ENCODE measurements at regions not wholly inside any gene's neighbourhood (a gene's known extent, or its start where the extent isn't known, plus 50 kb on each side); places are given as distances from the start of the nearest gene placed in this dataset.

DNA sequence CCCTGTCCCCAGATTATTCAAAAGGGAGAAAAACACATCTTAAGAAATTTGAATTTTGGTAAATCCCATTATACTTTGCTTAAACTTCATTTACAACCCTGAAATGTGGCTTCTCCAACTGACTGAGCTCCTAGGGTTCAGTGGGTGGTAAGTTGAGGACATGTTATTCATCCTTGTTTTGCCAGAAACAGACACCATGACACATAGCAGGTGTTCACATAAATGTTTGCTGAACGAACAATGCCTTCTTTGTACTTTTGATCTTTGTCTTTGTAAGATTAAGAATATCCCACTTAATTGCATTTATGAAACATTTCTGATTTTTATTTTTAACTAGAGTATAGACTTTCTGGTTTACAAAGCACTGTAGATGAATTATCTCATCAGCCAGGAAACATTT is 209.7 kb downstream of the GPAM start (continued):
- TF ChIP-seq FOXK1 (CRISPR knock-in tag; IDR thresholded peaks at IDR 0.05), result no peak
- TF ChIP-seq E2F1 (CRISPR knock-in tag; IDR thresholded peaks at IDR 0.05), result no peak
- no peak for TF ChIP-seq NFYB (CRISPR knock-in tag; conservative IDR thresholded peaks at IDR 0.05; ENCODE audit: low read depth)
- no peak for TF ChIP-seq CREB1 (CRISPR knock-in tag; IDR thresholded peaks at IDR 0.05)
- no peak for TF ChIP-seq ZNF232 (CRISPR knock-in tag; IDR thresholded peaks at IDR 0.05)
- TF ChIP-seq NR1H2 (CRISPR knock-in tag; IDR thresholded peaks at IDR 0.05), result no peak
- TF ChIP-seq PRRX2 (CRISPR knock-in tag; IDR thresholded peaks at IDR 0.05), result no peak
- no peak for TF ChIP-seq USF2 (CRISPR knock-in tag; IDR thresholded peaks at IDR 0.05)
- no peak for TF ChIP-seq ZNF317 (CRISPR knock-in tag; IDR thresholded peaks at IDR 0.05; ENCODE audit: borderline replicate concordance, low read depth)
- no peak for TF ChIP-seq TEAD4 (CRISPR knock-in tag; IDR thresholded peaks at IDR 0.05)
- TF ChIP-seq SMAD3 (CRISPR knock-in tag; IDR thresholded peaks at IDR 0.05; ENCODE audit: borderline replicate concordance), result no peak

GRCh38 chr10:111974325-111974724 is 209.2 kb downstream of the GPAM start:
- Mint-ChIP-seq H3K27me3 (ENCODE audit: low read depth) (no peaks in the 10 kb centered on the region), H3K36me3 (no peaks in the 10 kb centered on the region), H3K4me3 (no peak overlapping the region), H3K4me1 (no peaks in the 10 kb centered on the region), H3K27ac (no peak overlapping the region), H3K9me3 (peaks cover 4% of the 10 kb centered on the region; the same call in 1 of the 2 replicates)
- TF ChIP-seq ETV6 (CRISPR knock-in tag; IDR thresholded peaks at IDR 0.05) (no peak), ZNF219 (CRISPR knock-in tag; IDR thresholded peaks at IDR 0.05; ENCODE audit: borderline replicate concordance) (no peak), GRHL2 (CRISPR knock-in tag; IDR thresholded peaks at IDR 0.05; ENCODE audit: insufficient replicate concordance, severe bottlenecking) (no peak), GABPB1 (CRISPR knock-in tag; IDR thresholded peaks at IDR 0.05) (no peak), ARID4B (CRISPR knock-in tag; IDR thresholded peaks at IDR 0.05; ENCODE audit: borderline replicate concordance) (no peak), CBFB (CRISPR knock-in tag; IDR thresholded peaks at IDR 0.05; ENCODE audit: low read depth) (no peak), ZMAT4 (CRISPR knock-in tag; IDR thresholded peaks at IDR 0.05) (no peak), TEAD1 (CRISPR knock-in tag; IDR thresholded peaks at IDR 0.05) (no peak), ESRRA (CRISPR knock-in tag; IDR thresholded peaks at IDR 0.05; ENCODE audit: borderline replicate concordance) (no peak), HMGA2 (CRISPR knock-in tag; IDR thresholded peaks at IDR 0.05) (no peak), TEAD4 (CRISPR knock-in tag; IDR thresholded peaks at IDR 0.05) (no peak), ZNF423 (CRISPR knock-in tag; IDR thresholded peaks at IDR 0.05) (no peak), USF2 (CRISPR knock-in tag; IDR thresholded peaks at IDR 0.05) (no peak)
- TF ChIP-seq, protein P1, sequence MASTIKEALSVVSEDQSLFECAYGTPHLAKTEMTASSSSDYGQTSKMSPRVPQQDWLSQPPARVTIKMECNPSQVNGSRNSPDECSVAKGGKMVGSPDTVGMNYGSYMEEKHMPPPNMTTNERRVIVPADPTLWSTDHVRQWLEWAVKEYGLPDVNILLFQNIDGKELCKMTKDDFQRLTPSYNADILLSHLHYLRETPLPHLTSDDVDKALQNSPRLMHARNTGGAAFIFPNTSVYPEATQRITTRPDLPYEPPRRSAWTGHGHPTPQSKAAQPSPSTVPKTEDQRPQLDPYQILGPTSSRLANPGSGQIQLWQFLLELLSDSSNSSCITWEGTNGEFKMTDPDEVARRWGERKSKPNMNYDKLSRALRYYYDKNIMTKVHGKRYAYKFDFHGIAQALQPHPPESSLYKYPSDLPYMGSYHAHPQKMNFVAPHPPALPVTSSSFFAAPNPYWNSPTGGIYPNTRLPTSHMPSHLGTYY (CRISPR knock-in tag; IDR thresholded peaks at IDR 0.05), result no peak
- TF ChIP-seq, protein P2, sequence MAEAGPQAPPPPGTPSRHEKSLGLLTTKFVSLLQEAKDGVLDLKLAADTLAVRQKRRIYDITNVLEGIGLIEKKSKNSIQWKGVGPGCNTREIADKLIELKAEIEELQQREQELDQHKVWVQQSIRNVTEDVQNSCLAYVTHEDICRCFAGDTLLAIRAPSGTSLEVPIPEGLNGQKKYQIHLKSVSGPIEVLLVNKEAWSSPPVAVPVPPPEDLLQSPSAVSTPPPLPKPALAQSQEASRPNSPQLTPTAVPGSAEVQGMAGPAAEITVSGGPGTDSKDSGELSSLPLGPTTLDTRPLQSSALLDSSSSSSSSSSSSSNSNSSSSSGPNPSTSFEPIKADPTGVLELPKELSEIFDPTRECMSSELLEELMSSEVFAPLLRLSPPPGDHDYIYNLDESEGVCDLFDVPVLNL (CRISPR knock-in tag; IDR thresholded peaks at IDR 0.05; ENCODE audit: borderline replicate concordance, low read depth), result no peak
- TF ChIP-seq, protein P3, sequence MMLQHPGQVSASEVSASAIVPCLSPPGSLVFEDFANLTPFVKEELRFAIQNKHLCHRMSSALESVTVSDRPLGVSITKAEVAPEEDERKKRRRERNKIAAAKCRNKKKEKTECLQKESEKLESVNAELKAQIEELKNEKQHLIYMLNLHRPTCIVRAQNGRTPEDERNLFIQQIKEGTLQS (CRISPR knock-in tag; conservative IDR thresholded peaks at IDR 0.05), result no peak
- TF ChIP-seq, protein P4, sequence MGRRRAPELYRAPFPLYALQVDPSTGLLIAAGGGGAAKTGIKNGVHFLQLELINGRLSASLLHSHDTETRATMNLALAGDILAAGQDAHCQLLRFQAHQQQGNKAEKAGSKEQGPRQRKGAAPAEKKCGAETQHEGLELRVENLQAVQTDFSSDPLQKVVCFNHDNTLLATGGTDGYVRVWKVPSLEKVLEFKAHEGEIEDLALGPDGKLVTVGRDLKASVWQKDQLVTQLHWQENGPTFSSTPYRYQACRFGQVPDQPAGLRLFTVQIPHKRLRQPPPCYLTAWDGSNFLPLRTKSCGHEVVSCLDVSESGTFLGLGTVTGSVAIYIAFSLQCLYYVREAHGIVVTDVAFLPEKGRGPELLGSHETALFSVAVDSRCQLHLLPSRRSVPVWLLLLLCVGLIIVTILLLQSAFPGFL (CRISPR knock-in tag; IDR thresholded peaks at IDR 0.05; ENCODE audit: borderline replicate concordance), result no peak
- DNase-seq (ENCODE audit: low spot score) (no peak), ATAC-seq (no peak)
- ChIA-PET CTCF (no interaction called here), POLR2A (no interaction called here)

Measured in WTC11 (cell line).